GM18507 (cell line): ENCODE measurements at regions not wholly inside any gene's neighbourhood (a gene's known extent, or its start where the extent isn't known, plus 50 kb on each side); places are given as distances from the start of the nearest gene placed in this dataset.
"Not testable (repeated sequence)": the region's sequence is repeated elsewhere in the genome, so short reads cannot be mapped to it uniquely, and the experiment has no call there.

Experiments used
- DNase-seq: peaks from one replicate; pipeline ENCODE4 v3.0.0; 2011; ENCODE audit warnings: low read depth; ENCODE audit not compliant: insufficient read length; ENCODE audit errors: extremely low spot score
- FAIRE-seq: peaks from 2 replicates; lab custom pipeline; 2011; peaks lifted over from hg19 to GRCh38; lab: Jason Lieb, UNC

DNA sequence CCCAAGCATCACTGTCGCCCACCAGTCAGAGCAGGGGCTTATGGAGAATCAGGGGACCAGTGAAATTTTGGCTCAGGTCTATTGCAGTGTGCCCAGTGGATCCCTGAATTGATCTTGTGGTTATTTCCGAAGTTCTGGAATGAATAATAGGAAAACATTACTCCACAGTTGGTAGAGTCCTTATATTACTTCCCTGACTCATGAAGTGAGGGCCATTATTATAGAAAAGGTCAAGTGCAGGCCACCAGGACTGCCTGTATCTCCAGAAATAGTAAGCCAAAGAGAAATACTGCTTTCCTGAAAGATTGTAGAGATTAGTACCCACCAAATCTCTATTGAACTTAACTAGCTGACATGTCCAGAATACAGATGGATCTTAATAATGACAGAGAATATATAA, 335.0 kb downstream of the NPR3 start:
- no peak for FAIRE-seq
- DNase-seq: no peak

DNA sequence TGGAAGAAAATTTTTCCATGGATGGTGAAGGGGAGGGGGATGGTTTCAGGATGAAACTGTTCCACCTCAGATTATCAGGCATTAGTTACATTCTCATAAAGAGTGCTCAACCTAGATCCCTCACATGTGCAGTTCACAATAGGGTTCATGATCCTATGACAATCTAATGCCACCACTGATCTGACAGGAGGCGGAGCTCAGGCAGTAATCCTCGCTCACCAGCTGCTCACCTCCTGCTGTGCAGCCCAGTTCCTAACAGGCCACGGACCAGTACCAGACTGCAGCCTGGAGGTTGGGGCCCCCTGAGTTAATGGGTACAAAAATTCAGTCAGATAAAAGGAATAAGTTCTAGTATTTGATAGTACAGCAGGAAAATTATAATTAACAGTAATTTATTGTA, 337.2 kb downstream of the NPR3 start:
- FAIRE-seq: no peak

DNA sequence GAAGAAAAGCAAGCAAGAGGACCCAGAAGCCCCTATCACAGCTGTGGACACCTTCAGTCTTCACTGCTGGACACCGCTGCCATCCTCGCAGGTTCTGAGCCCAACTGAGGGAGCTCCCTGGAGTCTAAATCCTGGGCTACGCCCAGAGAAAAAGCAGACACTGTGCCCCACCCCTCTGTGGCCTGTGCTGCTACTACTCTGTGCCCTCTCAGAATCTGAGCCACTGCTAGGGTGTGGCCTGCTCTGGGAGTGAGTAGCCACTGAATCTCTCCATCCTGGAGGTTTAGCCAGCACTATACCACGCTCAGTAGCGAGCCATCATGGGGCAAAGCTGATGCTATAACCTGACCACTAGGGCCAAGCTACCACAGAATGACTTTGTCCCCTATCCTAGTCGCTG, 338.2 kb downstream of the NPR3 start:
- FAIRE-seq (no peak), DNase-seq (no peak)

More for the DNA sequence above, 337.2 kb downstream of the NPR3 start:
- no peak for DNase-seq

DNA sequence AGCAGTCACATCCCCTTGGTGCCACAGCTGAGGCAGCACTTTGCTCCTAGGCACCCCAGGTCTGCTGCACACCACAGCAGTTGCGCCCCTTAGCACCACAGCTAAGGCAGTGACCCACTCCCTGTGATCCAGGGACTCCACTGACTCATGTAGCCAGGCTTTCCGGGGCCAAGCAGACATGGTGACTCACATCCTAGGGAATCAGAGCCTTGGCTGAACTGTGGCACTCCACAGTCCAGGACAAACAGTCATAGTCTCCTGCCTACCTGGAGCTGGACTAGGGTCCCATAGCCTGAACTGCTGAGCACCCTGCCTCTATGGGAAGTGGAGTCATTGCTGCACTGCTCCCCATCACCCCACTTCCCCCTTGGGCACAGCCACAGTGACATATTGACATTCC, 338.7 kb downstream of the NPR3 start:
- FAIRE-seq (no peak), DNase-seq (no peak)

DNA sequence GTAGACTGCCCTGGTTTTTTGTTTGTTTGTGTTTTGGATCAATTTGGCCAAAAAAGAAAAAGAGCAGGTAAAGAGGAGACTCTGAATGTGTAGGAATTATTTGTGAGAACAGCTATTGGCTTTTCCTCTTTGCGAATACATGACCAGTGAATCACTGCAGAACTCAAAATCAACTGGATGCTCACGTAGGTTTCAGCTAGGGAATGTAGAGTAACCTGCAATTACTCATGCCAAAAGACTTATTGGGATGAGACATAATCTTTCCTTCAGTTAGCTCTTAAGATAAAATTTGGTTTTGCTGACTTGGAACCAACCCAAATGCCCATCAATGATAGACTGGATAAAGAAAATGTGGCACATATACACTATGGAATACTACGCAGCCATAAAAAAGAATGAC, 348.0 kb downstream of the NPR3 start:
- DNase-seq (no peak), FAIRE-seq (no peak)

DNA sequence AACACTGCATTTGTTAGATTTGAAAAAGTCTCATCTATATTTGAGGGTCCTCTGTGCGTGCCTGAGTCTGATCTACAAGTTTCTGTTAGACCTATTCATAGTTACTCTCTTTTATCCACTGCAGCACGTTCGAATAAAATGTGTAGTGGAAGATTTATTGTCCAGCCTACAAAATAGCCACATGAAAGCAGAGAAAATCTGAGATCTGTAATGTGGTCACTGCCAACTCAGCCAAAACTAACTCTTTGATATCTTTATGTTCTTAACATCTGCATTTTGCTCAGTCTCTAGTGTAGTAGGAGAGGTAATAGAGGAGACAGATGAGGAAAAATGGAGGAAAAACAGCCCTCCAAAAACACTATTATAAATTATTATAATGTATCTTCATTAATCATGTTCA, 354.0 kb downstream of the NPR3 start:
- DNase-seq: no peak

DNA sequence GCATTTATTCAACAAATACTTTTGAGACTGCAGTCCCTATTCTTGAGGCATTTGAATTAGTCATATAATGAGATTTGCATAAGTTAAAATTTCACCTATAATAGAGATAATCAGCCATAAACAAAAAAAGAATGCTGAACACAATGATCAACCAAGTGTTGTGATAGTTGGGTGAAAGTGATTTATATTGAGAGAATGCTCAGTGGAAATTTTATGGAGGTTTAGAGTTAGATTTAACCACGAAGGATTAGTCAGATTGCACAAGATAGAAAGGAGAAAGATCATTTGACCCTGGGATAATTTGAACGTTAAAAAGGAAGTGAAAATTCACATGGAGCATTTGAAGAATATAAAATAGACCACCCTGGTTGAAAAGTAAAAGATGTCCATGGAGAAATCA, 356.2 kb downstream of the NPR3 start:
- FAIRE-seq: no peak
- no peak for DNase-seq

More for the DNA sequence above, 354.0 kb downstream of the NPR3 start:
- FAIRE-seq: no peak

DNA sequence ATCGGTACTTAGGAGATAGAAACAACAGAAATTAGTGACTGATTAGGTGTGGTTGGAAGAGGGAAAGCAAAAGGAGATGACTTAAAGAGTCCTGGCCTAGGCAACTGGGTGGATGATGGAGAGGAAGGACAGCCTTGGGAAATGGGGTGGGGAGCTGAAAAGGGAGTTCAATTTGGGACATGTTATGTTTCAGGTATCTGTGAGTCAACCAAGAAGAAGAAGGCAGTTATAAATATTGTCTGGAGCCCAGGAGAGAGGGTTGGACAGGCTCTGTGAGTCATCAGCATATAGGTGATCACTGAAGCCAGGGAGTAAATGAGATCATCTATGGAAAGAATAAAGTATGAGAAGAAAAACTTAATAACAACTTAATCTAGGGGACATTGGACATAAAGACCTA, 357.7 kb downstream of the NPR3 start:
- FAIRE-seq (no peak), DNase-seq (no peak)

DNA sequence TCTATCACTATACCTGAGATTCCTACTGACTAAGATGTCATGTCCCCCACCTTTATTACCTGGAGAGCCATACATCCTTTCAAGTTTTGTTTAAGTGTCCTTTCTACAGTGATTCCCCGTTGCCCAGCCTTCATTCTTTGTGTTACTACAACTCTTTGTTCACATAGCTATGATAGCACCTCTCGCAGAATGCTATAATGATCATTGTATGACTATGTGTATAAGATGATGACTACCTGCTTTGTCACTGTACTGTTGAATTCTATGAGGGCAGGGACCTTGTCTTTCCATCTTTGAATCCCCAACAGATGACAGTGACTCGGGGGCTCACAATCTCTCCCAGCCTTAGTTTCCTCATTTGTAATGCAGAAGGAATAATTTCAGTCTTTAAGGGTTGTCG, 361.2 kb downstream of the NPR3 start:
- FAIRE-seq: no peak

DNA sequence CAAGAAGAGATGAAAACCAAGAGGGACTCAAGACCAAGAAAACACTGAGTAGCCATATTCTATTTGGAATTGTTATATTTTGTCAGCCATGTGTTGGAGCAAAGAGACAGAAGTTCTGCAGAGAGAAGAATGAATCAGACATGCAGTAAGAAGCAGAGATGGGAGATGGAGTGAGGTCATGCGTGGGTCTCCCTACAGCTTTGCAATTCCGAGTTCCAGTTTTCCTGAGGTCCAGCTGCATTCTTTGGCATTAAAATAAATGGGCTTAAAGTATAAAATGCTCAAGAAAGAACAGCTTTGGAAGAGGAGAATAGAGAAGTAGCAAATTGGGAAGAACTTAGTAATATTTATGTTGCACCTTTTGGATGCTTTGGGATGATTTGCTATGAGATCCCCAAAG, 361.6 kb downstream of the NPR3 start:
- no peak for DNase-seq
- FAIRE-seq: no peak

More for the DNA sequence above, 361.2 kb downstream of the NPR3 start:
- DNase-seq: no peak

DNA sequence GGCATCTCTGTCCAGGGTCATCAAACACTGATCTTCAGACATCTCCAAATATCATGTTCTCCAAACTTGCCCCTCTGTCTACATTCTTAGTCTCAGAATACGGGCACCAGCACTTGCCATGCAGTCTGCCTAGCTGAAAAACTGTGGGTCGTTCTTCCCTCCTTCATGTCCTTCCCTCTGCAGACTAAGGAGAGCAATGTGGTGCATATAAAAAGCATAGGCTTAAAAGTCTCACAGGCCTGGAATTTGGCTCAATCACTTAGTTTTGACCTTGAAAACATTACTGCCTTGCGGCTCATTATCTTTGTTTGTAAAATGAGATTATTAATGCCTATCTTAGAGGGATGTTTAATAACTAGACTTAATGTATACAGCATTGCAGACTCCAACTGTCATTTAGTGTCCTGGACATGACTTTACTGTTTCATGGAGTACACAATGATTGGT, 362.8 kb downstream of the NPR3 start:
- FAIRE-seq: no peak

DNA sequence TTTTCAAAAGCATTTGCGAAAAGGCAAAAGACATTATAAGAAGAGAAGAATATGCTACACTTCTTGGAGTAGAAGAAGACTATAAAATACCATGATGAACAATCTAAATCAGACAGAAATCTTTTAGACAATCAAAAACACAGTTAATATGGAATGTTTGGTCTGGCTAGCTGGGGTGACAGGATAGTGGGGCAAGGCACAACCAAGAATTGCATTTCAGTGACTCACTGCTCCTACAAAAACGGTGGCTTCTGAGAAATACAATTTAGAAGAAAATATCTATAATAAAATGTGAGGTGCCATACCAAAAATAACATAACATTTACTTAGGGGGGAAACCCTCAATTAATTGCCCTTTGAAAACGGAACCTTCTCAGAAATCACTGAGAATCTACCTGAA, 363.4 kb downstream of the NPR3 start:
- no peak for DNase-seq
- FAIRE-seq: no peak

More for the DNA sequence above, 362.8 kb downstream of the NPR3 start:
- no peak for DNase-seq

DNA sequence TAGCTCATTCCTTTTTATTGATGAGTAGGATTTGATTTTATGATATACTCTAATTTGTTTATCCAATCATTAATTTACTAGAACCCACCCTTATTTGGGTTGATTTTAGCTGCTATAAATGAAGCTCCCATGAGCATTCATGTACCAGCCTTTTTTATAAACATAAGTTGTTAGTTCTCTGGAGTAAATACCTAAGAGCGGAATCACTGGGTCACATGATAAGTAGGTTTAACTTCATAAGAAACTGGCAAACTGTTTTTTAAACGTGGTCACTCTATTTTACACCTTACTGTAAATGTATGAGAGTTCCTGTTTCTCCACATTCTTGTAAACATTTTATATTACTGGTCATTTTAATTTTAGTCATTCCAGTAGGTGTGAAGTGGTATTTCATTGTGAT, 364.6 kb downstream of the NPR3 start:
- FAIRE-seq: no peak
- no peak for DNase-seq

DNA sequence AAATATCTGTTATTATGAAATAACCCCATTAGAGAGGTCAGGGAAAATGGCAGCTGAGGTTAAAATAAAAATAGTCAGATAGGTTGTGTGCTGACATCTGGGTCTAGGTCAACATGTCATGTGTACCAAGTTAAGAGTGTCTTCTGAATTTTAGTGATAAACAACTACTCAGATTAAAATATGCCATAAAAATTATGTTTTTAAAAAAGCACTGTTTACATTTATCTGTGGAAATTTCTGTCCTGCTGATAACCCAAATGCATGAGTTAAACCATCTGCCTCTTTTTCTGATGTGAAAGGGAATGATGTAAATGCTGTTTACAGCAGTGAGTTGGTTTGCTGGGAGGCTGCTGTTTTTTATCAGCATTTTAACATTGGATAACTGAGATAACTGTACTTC, 361.2 kb upstream of the TARS1 start:
- FAIRE-seq: no peak
- no peak for DNase-seq

DNA sequence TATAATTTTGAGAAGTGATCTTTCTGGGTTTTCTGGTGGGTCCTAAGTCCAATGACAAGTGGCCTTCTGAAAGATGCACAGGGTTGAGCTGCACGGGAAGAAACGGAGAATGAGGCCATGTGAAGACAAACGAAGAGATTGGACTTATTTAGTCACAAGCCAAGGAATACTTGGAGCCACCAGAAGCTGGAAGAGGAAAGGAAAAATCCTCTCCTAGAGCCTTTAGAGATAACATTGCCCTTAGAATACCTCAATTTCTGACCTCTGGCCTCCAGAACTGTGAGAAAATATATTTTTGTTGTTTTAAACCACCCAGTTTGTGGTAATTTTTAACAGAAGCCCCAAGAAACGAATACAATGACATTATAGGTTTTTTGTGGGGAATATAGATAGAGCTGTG, 360.5 kb upstream of the TARS1 start:
- DNase-seq: no peak
- no peak for FAIRE-seq

DNA sequence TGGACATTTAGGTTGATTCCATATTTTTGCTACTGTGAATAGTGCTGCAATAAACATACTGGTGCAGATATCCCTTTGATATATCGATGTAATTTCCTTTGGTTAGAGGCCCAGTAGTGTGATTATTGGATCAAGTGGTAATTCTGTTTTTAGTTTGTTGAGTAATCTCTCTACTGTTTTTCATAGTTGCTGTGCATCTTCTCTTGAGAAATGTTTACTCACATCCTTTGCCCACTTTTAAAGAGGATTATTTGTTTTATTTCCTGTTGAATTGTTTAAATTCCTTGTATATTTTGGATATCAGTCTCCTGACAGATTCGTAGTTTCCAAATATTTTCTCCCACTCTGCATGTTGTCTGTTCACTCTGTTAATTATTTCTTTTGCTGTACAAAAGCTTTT, 352.6 kb upstream of the TARS1 start:
- no peak for DNase-seq
- no peak for FAIRE-seq

DNA sequence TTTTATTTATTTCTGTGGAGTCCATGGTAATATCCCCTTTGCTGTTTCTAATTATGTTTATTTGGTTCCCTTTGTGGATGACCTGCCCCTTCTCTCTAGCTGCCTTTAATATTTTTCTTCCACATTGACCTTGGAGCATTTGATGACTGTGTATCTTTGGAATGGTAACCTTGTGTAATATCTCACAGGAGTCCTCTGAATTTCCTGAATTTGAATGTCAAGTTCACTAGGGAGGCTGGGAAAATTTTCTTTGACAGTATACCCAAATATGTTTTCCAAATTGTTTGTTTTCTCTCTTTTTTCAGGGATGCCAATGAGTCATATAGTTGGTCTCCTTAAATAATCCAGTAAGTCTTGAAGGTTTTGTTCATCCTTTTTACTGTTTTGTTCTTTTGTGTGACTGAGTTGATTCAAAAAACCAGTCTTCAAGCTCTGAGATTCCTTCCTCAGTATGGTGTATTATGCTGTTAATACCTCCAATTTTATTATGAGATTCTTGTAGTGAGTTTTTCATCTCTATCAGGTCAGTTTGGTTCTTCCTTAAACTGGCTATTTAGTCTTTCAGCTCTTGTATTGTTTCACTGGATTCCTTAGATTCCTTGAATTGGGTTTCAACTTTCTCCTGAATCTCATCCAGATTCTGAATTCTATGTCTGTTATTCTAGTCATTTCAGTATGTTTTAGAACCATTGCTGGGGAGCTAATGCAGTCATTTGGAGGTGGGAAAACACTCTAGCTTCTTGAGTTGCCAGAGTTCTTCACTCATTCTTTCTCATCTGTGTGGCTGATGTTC, 349.0 kb upstream of the TARS1 start:
- FAIRE-seq: no peak
- DNase-seq: no peak

DNA sequence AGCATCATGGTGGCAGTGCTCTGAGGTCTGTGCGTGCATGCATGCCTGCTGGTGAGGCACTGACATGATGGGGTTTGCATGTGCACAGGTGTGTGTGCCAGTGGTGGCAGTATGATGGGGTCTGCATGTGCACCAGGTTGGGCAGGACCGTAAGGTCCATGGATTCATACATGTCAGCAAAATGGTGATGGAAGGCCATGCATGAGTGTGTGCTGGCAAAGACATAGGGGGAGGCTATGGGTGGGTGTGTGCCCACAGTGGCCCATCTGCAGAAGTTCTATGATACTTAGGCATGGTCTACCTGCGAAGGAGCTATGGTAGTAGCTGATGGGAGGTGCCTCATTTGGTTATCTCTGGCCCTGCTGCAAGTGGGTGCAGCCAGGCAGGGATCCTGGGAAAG, 348.0 kb upstream of the TARS1 start:
- no peak for FAIRE-seq

DNA sequence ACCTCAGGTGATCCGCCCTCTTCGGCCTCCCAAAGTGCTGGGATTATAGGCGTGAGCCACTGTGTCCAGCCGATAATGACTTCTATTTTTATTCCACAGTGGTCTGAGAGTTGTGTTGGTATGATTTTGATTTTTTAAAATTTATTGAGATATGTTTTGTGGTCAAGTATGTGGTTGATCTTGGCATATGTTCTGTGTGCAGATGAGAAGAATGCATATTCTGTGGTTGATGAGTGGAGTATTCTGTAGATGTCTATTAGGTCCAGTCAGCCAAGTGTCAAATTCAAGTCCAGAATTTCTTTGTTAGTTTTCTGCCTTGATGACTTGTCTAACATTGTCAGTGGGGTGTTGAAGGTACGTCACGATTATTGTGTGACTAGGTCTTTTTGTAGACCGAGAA, 338.2 kb upstream of the TARS1 start:
- FAIRE-seq (no peak), DNase-seq (no peak)

More for the DNA sequence above, 348.0 kb upstream of the TARS1 start:
- DNase-seq: no peak

DNA sequence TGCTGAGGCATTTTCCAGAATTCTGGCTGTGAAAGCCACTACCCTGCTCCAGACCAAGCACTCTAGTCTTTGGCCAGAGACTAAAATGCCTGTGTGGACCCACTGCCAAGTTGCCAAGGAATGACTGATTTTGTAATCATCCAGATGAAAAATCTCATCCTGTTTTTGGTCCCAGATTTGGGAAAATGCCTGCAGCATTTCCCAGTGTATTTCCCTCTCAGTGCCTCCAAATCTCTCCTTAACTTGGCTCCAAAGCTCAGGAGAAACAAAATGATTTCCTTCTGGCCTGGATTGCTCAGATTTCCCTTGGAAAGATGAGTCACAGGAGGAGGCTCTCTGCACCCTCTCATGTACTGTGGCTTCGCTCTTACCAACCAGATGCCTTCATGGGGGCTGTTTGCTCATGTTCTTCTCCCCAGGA, 335.2 kb upstream of the TARS1 start:
- FAIRE-seq (no peak), DNase-seq (no peak)

DNA sequence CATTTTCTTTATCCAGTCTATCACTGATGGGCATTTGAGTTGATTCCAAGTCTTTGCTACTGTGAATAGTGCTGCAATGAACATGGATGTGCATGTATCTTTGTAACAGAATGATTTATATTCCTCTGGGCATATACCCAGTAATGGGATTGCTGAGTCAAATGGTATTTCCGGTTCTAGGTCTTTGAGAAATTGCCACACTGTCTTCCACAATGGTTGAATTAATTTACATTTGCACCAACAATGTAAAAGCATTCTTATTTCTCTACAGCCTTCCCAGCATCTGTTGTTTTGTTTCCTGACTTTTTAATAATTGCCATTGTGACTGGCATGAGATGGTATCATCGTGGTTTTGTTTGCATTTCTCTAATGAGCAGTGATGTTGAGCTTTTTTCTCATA, 330.3 kb upstream of the TARS1 start:
- not testable (repeated sequence) for FAIRE-seq

DNA sequence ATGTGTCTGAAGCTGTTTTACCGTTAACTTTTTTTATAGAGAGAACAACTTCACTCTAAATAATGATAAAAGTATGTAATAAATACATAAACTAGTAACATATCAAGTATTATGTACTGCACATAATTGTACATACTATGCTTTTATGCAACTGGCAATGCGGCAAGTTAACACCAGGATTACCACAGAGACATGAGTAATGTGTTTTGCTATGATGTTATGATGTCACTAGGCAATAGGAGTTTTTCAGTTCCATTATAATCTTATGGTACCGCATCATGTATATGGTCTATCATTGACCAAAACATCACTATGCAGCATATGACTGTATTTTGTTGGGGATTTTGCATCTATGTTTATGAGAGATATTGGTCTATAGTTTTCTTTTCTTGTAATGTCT, 326.4 kb upstream of the TARS1 start:
- FAIRE-seq (no peak), DNase-seq (no peak)

More for the DNA sequence above, 330.3 kb upstream of the TARS1 start:
- DNase-seq: not testable (repeated sequence)
